Type B pancreatic cell (in vitro differentiated cells): ENCODE measurements at regions not wholly inside any gene's neighbourhood (a gene's known extent, or its start where the extent isn't known, plus 50 kb on each side); places are given as distances from the start of the nearest gene placed in this dataset.
A peak's percentile ranks its signal among the peaks of the same experiment; 100 is the strongest.

ENCODE experiments used
- DNase-seq: peaks from one replicate; pipeline ENCODE4 v3.0.0; 2021; ENCODE audit warnings: mixed read lengths; ENCODE audit not compliant: unreplicated experiment; ENCODE audit errors: extremely low spot score
- H3K27ac Mint-ChIP-seq: 2 replicates; pipeline ENCODE4 v1.8.0; 2021; ENCODE audit warnings: mild to moderate bottlenecking, mixed read lengths
- H3K27me3 Mint-ChIP-seq: 2 replicates; pipeline ENCODE4 v1.8.0; 2021; ENCODE audit warnings: mixed read lengths
- H3K36me3 Mint-ChIP-seq: 2 replicates; pipeline ENCODE4 v1.8.0; 2021; ENCODE audit warnings: mixed read lengths
- H3K4me1 Mint-ChIP-seq: one replicate; pipeline ENCODE4 v1.8.0; 2021; ENCODE audit warnings: mixed read lengths; ENCODE audit not compliant: unreplicated experiment
- H3K4me3 Mint-ChIP-seq: 2 replicates; pipeline ENCODE4 v1.8.0; 2021; ENCODE audit warnings: mild to moderate bottlenecking, mixed read lengths
- H3K9me3 Mint-ChIP-seq: 2 replicates; pipeline ENCODE4 v1.8.0; 2021; ENCODE audit warnings: mixed read lengths
- TF ChIP-seq, protein P1 (sequence below): fragments of 200-600 bp; sonication (generic); conservative IDR thresholded peaks from 2 replicates; pipeline ENCODE4 v1.5.0; 2021; ENCODE audit warnings: antibody characterized with exemption, mild to moderate bottlenecking

DNA sequence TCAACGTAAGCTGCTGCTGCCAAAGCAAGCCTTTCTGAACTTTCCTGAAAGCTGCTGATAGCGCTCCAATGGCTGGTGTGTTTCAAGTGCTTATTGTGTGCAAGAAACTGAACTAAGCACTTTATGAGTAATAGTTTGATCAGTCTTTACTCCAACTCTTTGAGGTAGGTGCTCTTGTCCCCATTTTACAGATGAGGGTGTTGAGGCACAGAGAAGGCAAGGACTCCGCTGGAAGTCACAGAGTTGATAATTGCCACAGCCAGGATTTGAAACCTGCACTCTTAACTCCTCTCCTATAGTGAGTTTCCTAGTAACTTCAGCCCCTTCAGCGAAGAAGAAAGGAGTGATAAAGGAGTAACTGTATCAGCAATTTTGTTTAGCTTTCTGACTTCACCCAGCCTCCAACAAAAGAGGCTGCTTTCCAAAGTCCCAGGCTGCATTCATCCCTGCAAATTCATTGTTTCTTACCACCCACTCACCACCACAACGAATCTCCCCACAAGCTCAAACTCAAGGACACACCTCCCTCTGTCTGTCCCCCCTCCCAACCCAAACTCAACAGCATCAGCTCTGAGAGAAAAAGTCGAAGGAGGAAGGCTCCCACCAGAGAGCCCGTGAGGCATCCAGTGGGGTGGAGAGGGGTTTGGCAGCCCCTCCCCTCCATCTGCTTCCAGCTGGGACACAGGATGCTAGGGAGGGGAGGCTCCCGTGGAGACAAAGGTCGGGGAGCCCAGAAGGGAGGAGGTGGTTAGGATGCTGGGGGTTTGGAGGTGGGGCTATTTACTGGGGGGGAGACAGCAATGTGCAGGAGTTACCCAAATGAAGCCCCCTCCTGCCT lies 139.6 kb downstream of the NAV1 start:
- TF ChIP-seq, protein P1, sequence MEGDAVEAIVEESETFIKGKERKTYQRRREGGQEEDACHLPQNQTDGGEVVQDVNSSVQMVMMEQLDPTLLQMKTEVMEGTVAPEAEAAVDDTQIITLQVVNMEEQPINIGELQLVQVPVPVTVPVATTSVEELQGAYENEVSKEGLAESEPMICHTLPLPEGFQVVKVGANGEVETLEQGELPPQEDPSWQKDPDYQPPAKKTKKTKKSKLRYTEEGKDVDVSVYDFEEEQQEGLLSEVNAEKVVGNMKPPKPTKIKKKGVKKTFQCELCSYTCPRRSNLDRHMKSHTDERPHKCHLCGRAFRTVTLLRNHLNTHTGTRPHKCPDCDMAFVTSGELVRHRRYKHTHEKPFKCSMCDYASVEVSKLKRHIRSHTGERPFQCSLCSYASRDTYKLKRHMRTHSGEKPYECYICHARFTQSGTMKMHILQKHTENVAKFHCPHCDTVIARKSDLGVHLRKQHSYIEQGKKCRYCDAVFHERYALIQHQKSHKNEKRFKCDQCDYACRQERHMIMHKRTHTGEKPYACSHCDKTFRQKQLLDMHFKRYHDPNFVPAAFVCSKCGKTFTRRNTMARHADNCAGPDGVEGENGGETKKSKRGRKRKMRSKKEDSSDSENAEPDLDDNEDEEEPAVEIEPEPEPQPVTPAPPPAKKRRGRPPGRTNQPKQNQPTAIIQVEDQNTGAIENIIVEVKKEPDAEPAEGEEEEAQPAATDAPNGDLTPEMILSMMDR, result no peak
- DNase-seq, result no peak
- Mint-ChIP-seq H3K4me3 (peak overlapping the region; percentile 37), H3K4me1 (peaks cover 58% of the 10 kb centered on the region), H3K9me3 (peaks cover 9% of the 10 kb centered on the region), H3K27ac (peak overlapping the region; percentile 31), H3K36me3 (peaks cover 8% of the 10 kb centered on the region), H3K27me3 (no peaks in the 10 kb centered on the region)

DNA sequence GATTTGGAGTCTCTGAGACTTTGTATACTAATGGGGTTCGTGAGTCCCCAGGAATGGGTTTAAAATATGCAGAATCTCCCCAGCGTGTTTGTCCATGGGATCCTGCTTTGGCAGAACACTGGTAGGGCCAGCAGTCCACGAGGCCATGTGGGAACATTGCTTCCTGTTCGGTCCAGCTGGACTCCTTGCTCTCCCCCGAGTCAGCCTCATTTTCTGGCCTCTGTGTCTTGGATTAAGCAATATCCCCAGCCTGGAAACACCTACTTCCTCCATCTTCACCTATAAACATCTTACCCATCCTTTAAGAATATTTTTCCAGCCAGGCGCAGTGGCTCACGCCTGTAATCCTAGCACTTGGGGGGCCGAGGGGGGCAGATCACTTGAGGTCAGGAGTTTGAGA lies 142.4 kb downstream of the NAV1 start:
- no peak for DNase-seq
- Mint-ChIP-seq H3K27me3 (no peaks in the 10 kb centered on the region), H3K4me3 (no peak overlapping the region), H3K36me3 (peaks cover 8% of the 10 kb centered on the region), H3K4me1 (peaks cover 54% of the 10 kb centered on the region), H3K27ac (no peak overlapping the region), H3K9me3 (peaks cover 9% of the 10 kb centered on the region)
- TF ChIP-seq, protein P1, result no peak

DNA sequence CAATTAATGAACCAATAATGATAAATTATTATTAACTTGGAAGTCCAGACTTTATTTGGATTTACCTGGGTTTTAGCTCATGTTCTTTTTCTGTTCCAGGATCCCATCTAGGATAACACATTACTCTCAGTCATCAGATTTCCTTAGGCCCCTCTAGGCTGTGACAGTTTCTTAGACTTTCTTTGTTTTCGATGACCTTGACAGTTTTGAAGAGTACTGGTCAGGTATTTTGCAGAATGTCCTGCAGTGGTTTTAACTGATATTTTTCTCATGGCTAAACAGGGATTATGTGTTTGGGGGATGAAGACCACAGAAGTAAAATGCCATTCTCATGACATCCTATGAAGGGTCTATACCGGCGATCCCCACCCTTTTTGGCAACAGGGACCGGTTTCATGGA lies 144.0 kb downstream of the NAV1 start:
- H3K36me3 Mint-ChIP-seq, result peaks cover 8% of the 10 kb centered on the region
- H3K4me3 Mint-ChIP-seq, result no peak overlapping the region
- no peak for DNase-seq
- H3K4me1 Mint-ChIP-seq, result peaks cover 54% of the 10 kb centered on the region
- TF ChIP-seq, protein P1, result no peak
- no peak overlapping the region for H3K27ac Mint-ChIP-seq
- H3K9me3 Mint-ChIP-seq, result peaks cover 9% of the 10 kb centered on the region
- no peaks in the 10 kb centered on the region for H3K27me3 Mint-ChIP-seq

DNA sequence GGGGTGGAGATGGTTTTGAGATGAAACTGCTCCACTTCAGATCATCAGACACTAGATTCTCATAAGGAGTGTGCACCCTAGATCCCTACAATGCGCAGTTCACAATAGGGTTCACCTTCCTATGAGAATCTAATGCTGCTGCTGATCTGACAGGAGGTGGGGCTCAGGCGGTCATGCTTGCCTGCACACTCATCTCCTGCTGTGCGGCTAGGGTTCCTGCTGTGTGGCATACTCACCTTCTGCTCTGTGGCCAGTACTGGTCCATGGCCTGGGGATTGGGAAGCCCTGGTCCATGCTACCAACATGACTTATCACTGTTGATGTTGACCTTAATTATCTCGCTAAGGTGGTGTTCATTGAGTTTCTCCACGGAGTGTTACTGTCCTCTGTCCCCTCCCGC lies 144.5 kb downstream of the NAV1 start:
- H3K9me3 Mint-ChIP-seq, result peaks cover 9% of the 10 kb centered on the region
- no peaks in the 10 kb centered on the region for H3K27me3 Mint-ChIP-seq
- H3K36me3 Mint-ChIP-seq, result peaks cover 8% of the 10 kb centered on the region
- TF ChIP-seq, protein P1, result no peak
- no peak overlapping the region for H3K27ac Mint-ChIP-seq
- H3K4me3 Mint-ChIP-seq, result no peak overlapping the region
- no peak for DNase-seq
- peaks cover 57% of the 10 kb centered on the region for H3K4me1 Mint-ChIP-seq

DNA sequence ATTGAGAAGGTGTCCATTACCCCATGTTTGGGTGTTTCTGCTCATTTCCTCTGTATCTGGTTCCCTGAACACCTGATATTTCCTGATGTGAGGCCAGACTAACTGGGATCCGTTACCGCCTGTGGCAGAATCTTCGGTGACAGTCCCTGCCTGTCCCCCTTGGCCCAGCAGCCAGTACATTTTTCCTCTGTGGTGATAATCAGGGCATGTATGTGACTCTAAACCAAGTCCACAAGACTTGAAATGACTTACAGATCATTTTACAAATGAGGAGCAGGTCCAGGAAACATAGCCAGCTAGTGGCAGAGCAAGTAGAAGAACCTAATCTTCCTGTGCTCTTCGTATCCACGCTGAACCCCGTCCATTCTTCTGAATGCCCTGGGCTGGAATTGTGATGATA lies 143.5 kb upstream of the IPO9 start:
- Mint-ChIP-seq H3K4me1 (peaks cover 52% of the 10 kb centered on the region), H3K27me3 (no peaks in the 10 kb centered on the region), H3K4me3 (no peak overlapping the region), H3K27ac (peak overlapping the region; percentile 33), H3K9me3 (peaks cover 5% of the 10 kb centered on the region), H3K36me3 (peaks cover 4% of the 10 kb centered on the region)
- TF ChIP-seq, protein P1, result no peak
- no peak for DNase-seq
